HL-60 (cell line): ENCODE measurements at regions not wholly inside any gene's neighbourhood (a gene's known extent, or its start where the extent isn't known, plus 50 kb on each side); places are given as distances from the start of the nearest gene placed in this dataset.

Experiments
- DNase-seq, 2 experiments: peaks; one replicate each; pipeline ENCODE4 v3.0.0-alpha.2; 2010 to 2020; ENCODE audit warnings: low read depth in 1 of 2, low spot score in 1 of 2
- H3K27ac ChIP-seq: fragments of 250-450 bp; sonication (Bioruptor Pico); replicated peaks from 2 replicates; pipeline ENCODE4 v1.5.1; 2020; ENCODE audit warnings: mild to moderate bottlenecking, moderate library complexity
- H3K27me3 ChIP-seq: fragments of 250-450 bp; sonication (Bioruptor Pico); 2 replicates; pipeline ENCODE4 v1.5.1; 2021; ENCODE audit warnings: mild to moderate bottlenecking, moderate library complexity; ENCODE audit not compliant: insufficient read depth, poor library complexity, severe bottlenecking
- H3K4me3 ChIP-seq: replicated peaks from 2 replicates; pipeline ENCODE4 v1.5.1; 2011; ENCODE audit warnings: mild to moderate bottlenecking, control low read depth, low read length; ENCODE audit not compliant: insufficient read depth
- CTCF ChIP-seq: IDR thresholded peaks from one replicate; pipeline ENCODE4 v1.5.1; 2011; ENCODE audit warnings: low read length, control low read depth, inconsistent platforms; ENCODE audit not compliant: insufficient read depth
- GABPA ChIP-seq: IDR thresholded peaks from 2 replicates; pipeline ENCODE4 v1.6.1; 2012; ENCODE audit warnings: low read depth
- POLR2AphosphoS5 ChIP-seq: IDR thresholded peaks from 2 replicates; pipeline ENCODE4 v1.6.1; 2012; ENCODE audit warnings: low read depth
- SPI1 ChIP-seq: IDR thresholded peaks from 2 replicates; pipeline ENCODE4 v1.6.1; 2012; ENCODE audit warnings: low read depth, mild to moderate bottlenecking, borderline replicate concordance
- TF ChIP-seq, protein P1 (sequence below): IDR thresholded peaks from 2 replicates; pipeline ENCODE4 v1.6.1; 2012; ENCODE audit warnings: low read depth; ENCODE audit not compliant: insufficient replicate concordance

DNA sequence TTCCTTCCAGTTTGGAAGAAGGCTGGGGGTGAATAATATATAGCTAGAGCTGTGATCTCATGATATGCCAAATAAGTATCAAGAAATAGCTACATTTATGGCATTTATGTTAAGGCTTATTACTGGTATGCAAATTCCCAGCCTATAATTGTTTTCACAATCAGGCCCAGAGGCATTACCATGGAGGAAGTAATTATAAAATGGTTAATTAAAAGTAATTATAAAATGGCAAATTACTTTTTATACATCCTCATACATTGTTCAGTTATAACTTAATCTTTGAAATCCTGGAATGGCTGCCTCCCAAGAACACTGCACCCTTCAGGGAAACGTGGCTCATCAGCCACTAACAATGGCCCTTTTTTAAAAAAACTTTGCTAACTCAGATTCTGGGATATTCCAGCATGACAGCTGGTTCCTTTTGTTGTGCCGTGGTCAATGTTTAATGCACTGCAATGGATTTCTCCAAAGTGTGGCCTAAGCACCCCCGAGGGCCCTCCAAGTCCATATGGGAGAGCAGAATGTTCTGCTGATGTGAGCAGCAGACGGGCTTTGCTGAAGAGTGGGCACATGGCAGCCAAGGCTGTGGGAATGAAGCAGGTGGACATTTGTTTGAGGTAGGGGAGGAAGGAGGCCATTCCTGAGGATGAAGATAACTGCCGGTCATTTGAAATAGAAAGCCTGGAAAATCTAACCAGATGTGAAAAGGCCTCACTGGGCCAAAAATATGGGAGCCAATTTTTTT lies 483.5 kb upstream of the GCFC2 start:
- no peak overlapping the region for H3K4me3 ChIP-seq
- no peak for TF ChIP-seq CTCF
- TF ChIP-seq, protein P1, sequence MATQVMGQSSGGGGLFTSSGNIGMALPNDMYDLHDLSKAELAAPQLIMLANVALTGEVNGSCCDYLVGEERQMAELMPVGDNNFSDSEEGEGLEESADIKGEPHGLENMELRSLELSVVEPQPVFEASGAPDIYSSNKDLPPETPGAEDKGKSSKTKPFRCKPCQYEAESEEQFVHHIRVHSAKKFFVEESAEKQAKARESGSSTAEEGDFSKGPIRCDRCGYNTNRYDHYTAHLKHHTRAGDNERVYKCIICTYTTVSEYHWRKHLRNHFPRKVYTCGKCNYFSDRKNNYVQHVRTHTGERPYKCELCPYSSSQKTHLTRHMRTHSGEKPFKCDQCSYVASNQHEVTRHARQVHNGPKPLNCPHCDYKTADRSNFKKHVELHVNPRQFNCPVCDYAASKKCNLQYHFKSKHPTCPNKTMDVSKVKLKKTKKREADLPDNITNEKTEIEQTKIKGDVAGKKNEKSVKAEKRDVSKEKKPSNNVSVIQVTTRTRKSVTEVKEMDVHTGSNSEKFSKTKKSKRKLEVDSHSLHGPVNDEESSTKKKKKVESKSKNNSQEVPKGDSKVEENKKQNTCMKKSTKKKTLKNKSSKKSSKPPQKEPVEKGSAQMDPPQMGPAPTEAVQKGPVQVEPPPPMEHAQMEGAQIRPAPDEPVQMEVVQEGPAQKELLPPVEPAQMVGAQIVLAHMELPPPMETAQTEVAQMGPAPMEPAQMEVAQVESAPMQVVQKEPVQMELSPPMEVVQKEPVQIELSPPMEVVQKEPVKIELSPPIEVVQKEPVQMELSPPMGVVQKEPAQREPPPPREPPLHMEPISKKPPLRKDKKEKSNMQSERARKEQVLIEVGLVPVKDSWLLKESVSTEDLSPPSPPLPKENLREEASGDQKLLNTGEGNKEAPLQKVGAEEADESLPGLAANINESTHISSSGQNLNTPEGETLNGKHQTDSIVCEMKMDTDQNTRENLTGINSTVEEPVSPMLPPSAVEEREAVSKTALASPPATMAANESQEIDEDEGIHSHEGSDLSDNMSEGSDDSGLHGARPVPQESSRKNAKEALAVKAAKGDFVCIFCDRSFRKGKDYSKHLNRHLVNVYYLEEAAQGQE = no peak
- TF ChIP-seq SPI1 = no peak
- TF ChIP-seq POLR2AphosphoS5 = no peak
- no peak for TF ChIP-seq GABPA

DNA sequence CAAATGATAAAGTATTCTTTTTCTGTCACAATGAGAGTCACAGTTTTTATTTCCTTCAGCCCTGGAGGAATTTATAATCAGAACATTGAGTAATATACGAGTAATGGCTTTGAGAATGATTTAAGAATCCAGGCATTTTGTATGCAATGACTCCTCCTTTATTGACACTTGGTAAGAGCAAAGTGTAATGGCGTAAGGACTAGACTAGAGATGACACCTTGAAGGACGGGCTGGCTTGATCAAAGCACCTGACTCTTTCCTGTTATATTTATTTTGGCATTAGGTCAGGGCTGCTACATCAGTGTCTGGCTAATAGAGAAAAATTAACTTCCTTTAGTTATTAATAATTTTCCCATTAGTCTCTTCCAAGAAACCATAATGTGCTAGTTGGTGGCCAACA lies 482.4 kb upstream of the GCFC2 start:
- no peak overlapping the region for H3K27ac ChIP-seq
- TF ChIP-seq SPI1 (no peak), CTCF (no peak), GABPA (no peak), POLR2AphosphoS5 (no peak)
- TF ChIP-seq, protein P1 = no peak
- no peak for DNase-seq
- H3K27me3 ChIP-seq = no peaks in the 10 kb centered on the region
- H3K4me3 ChIP-seq = no peak overlapping the region

More for the DNA sequence above, 483.5 kb upstream of the GCFC2 start:
- DNase-seq = no peak
- Histone ChIP-seq H3K27ac (no peak overlapping the region), H3K27me3 (no peaks in the 10 kb centered on the region)

DNA sequence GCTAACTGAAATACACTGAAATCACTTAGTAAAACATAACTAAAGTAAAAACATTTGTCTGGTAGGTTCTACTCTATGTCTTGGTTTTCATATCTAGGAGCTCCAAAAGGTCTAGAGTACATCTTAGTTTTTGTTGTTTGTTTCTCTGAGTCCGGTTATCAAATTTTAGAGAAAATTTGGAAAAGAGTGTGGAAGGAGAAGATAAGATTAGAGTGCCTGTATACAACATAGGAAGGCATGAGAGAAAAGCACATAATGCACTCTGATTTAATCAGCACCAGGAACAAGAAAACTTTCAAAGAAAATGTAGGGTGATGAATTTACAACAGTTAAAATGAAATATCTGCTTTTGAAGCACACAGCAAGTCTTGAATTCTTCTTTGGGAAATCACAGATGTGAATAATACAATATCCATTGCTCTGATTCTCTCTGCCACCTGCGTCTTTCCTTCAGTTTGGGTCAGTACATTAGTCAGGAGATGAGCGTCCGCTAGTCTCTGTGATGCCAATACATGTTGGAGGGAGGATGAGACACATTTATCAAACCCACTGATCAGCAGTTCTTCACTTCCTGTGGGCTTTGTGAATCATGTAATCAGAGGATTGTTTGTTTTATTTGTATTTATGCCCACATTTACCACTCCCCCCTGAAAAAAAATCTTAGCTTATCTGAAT lies 477.8 kb upstream of the GCFC2 start:
- Histone ChIP-seq H3K27me3 (no peaks in the 10 kb centered on the region), H3K4me3 (no peak overlapping the region), H3K27ac (no peak overlapping the region)
- DNase-seq = no peak
- no peak for TF ChIP-seq SPI1
- TF ChIP-seq, protein P1 = no peak
- no peak for TF ChIP-seq POLR2AphosphoS5
- no peak for TF ChIP-seq CTCF
- no peak for TF ChIP-seq GABPA
